Erythroblast (primary cell): ENCODE measurements at regions not wholly inside any gene's neighbourhood (a gene's known extent, or its start where the extent isn't known, plus 50 kb on each side); places are given as distances from the start of the nearest gene placed in this dataset.

Source experiments
- GATA1 ChIP-seq: IDR thresholded peaks from 2 replicates; pipeline ENCODE4 v1.6.1; 2011; ENCODE audit warnings: low read depth, mild to moderate bottlenecking, control low read depth, low read length, moderate library complexity
- POLR2A ChIP-seq: IDR thresholded peaks from 2 replicates; pipeline ENCODE4 v1.6.1; 2011; ENCODE audit warnings: mild to moderate bottlenecking, low read length

- TF ChIP-seq POLR2A (no peak), GATA1 (no peak)
Observed at GRCh38 chr1:209291715-209292114, 291.8 kb upstream of the CAMK1G start.
